Testis (tissue), 2 donors: ENCODE measurements at regions not wholly inside any gene's neighbourhood (a gene's known extent, or its start where the extent isn't known, plus 50 kb on each side); places are given as distances from the start of the nearest gene placed in this dataset.

Experiments
- POLR2A ChIP-seq: fragments of 450-650 bp; IDR thresholded peaks from one replicate; pipeline ENCODE4 v1.6.1; 2017; ENCODE audit warnings: antibody characterized with exemption, mild to moderate bottlenecking, moderate library complexity
- TF ChIP-seq, protein P1 (sequence below), 3 experiments: fragments of 450-650 bp in 2 of 3; fragments of 200-600 bp in 1 of 3; sonication (generic) in 1 of 3; IDR thresholded peaks; one replicate each; pipeline ENCODE4 v1.5.1; 2016 to 2019; ENCODE audit warnings: antibody characterized with exemption in 3 of 3, mild to moderate bottlenecking in 2 of 3, moderate library complexity in 1 of 3

DNA sequence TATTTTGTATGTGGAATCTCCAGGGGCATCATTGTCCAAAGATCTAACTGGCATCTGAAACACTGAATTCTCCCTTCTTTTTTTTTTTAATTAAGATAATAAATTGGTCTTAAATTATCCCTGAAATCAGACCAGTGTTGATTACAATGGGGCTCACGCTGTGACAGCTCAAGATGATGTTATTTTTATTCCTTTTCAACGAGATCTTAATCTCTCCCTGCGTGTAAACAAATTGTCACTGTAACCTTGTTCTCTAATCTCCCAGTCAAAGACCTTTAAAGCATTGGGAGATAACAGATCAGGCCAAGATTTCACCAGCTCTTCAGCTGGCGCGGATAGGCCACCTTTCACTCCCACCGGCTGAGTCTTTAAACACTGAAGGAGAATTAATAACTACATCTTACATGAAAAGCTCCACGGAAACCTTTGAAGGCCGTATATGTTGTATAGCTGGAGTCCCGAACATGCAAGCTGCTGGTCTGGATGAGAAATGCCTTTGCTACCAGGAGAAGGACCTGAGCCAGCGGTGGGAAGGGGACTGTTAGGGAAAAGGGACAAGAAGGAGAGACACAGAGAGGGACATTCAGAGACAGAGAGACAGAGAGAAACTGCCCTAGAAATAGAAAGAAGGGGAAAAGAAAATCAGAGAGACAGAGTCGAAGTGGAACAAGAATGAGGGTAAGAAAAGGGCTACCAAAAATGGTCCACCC is 418.8 kb upstream of the NR2F2 start:
- TF ChIP-seq, protein P1, sequence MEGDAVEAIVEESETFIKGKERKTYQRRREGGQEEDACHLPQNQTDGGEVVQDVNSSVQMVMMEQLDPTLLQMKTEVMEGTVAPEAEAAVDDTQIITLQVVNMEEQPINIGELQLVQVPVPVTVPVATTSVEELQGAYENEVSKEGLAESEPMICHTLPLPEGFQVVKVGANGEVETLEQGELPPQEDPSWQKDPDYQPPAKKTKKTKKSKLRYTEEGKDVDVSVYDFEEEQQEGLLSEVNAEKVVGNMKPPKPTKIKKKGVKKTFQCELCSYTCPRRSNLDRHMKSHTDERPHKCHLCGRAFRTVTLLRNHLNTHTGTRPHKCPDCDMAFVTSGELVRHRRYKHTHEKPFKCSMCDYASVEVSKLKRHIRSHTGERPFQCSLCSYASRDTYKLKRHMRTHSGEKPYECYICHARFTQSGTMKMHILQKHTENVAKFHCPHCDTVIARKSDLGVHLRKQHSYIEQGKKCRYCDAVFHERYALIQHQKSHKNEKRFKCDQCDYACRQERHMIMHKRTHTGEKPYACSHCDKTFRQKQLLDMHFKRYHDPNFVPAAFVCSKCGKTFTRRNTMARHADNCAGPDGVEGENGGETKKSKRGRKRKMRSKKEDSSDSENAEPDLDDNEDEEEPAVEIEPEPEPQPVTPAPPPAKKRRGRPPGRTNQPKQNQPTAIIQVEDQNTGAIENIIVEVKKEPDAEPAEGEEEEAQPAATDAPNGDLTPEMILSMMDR (IDR thresholded peaks at IDR 0.05), result no peak
- TF ChIP-seq POLR2A, result no peak
